ENCODE measurements at regions not wholly inside any gene's neighbourhood (a gene's known extent, or its start where the extent isn't known, plus 50 kb on each side); places are given as distances from the start of the nearest gene placed in this dataset.
A peak's percentile ranks its signal among the peaks of the same experiment; 100 is the strongest.
"Not testable (repeated sequence)": the region's sequence is repeated elsewhere in the genome, so short reads cannot be mapped to it uniquely, and the experiment has no call there.

- TF ChIP-seq, protein P1, sequence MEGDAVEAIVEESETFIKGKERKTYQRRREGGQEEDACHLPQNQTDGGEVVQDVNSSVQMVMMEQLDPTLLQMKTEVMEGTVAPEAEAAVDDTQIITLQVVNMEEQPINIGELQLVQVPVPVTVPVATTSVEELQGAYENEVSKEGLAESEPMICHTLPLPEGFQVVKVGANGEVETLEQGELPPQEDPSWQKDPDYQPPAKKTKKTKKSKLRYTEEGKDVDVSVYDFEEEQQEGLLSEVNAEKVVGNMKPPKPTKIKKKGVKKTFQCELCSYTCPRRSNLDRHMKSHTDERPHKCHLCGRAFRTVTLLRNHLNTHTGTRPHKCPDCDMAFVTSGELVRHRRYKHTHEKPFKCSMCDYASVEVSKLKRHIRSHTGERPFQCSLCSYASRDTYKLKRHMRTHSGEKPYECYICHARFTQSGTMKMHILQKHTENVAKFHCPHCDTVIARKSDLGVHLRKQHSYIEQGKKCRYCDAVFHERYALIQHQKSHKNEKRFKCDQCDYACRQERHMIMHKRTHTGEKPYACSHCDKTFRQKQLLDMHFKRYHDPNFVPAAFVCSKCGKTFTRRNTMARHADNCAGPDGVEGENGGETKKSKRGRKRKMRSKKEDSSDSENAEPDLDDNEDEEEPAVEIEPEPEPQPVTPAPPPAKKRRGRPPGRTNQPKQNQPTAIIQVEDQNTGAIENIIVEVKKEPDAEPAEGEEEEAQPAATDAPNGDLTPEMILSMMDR (IDR thresholded peaks at IDR 0.05; ENCODE audit: low read depth, low read length, missing input control) = peak; percentile 6
- TF ChIP-seq FOXA1 (IDR thresholded peaks at IDR 0.05); REST (IDR thresholded peaks at IDR 0.05); ATF3 (IDR thresholded peaks at IDR 0.05); RXRA (IDR thresholded peaks at IDR 0.05); TAF1 (conservative IDR thresholded peaks at IDR 0.05); JUND (IDR thresholded peaks at IDR 0.05): not testable (repeated sequence)
- TF ChIP-seq RAD21 (IDR thresholded peaks at IDR 0.05) = peak; percentile 36 to 47
Observed at GRCh38 chr11:67847896-67848875, 155.7 kb downstream of the UNC93B1 start.

All from liver (tissue), 3 donors.